Epithelial cell of esophagus (primary cell): ENCODE measurements at regions not wholly inside any gene's neighbourhood (a gene's known extent, or its start where the extent isn't known, plus 50 kb on each side); places are given as distances from the start of the nearest gene placed in this dataset.

Experiments used
- DNase-seq: peaks from one replicate; pipeline ENCODE4 v3.0.0; 2010; ENCODE audit warnings: low read depth
- H3K4me3 ChIP-seq: 2 replicates; pipeline ENCODE4 v1.5.1; 2011; ENCODE audit warnings: mild to moderate bottlenecking, low read length, control low read depth
- CTCF ChIP-seq: IDR thresholded peaks from 2 replicates; pipeline ENCODE4 v1.5.1; 2011; ENCODE audit warnings: low read depth, mild to moderate bottlenecking, low read length, control low read depth, inconsistent platforms; ENCODE audit not compliant: insufficient read depth; ENCODE audit errors: missing control alignments

DNA sequence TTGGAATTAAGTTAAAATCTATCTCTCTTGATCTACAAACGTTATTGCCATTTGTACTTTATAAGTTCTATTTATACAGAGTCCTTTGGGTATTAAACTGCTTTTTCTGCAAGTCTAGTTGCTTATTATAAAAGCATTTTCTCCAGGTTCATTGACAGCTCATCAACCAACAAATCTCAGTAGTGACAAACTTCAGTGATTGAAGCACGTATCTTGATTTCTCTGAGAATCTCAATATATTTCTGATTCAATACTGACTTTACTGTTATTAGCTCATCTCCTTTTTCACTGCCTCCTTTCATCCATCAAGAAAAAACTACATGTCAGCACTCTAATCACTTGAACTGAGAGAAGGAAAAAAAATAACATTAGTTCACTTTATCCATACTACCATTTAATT lies 630.2 kb downstream of the ARAP2 start:
- no peak for DNase-seq
- H3K4me3 ChIP-seq = no peak overlapping the region
- no peak for TF ChIP-seq CTCF

GRCh38 chr4:35639929-35640328 lies 604.4 kb downstream of the ARAP2 start:
- H3K4me3 ChIP-seq = no peak overlapping the region
- no peak for TF ChIP-seq CTCF
- no peak for DNase-seq

- no peak for DNase-seq
- TF ChIP-seq CTCF = no peak
- H3K4me3 ChIP-seq = no peak overlapping the region
Measured at GRCh38 chr4:35643661-35644060, 600.7 kb downstream of the ARAP2 start.

DNA sequence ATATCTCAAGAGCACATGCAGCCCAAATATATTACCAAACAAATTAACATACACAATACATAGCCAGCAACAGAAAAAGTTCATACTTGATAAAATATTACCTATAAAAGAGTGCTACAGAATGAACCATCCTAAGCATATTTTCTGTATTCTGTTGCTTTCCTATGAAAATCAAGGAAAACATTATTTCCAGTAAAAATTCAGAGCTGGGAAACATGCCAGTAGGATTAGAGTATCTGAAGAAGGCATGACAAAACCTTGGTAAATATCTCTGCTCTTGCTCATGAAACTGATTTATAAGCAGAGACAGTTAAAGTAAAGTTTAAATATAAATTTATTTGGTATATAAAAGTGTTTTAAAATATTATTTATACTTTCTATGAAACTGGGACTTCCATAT lies 599.7 kb downstream of the ARAP2 start:
- no peak for TF ChIP-seq CTCF
- no peak overlapping the region for H3K4me3 ChIP-seq
- DNase-seq = no peak

DNA sequence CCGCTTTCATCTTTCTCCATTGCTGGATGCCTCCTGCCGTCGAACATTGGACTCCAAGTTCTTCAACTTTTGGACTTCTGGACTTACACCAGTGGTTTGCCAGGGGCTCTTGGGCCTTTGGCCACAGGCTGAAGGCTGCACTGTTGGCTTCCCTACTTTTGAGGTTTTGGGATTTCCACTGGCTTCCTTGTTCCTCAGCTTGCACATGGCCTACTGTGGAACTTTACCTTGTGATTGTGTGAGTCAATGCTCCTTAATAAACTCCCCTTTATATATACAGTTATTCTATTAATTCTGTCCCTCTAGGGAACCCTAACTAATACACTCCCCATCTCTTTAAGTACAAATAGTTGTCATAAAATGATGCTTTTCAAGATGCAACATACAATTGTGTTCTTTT lies 595.3 kb downstream of the ARAP2 start:
- no peak for DNase-seq
- no peak for TF ChIP-seq CTCF
- H3K4me3 ChIP-seq = no peak overlapping the region

DNA sequence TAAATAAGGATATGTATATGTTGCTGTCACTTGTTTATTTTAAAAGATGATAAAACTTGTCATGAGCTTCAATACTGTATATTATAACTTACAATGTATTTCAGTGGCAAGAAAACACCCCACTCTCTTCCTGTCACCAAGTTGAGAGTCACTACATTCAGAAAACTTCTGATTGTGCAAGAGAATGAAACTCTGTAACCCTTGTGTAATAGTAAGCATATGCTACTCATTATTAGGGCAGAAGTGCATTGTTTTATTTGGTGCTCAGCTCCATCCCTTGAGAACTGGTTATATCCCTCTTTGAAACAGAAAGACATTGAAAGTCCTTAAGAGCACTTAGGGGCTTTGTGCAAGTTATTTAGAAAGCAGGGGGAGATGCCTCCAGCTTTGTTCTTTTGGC lies 594.5 kb downstream of the ARAP2 start:
- DNase-seq = peak; percentile 21
- no peak for TF ChIP-seq CTCF
- no peak overlapping the region for H3K4me3 ChIP-seq

DNA sequence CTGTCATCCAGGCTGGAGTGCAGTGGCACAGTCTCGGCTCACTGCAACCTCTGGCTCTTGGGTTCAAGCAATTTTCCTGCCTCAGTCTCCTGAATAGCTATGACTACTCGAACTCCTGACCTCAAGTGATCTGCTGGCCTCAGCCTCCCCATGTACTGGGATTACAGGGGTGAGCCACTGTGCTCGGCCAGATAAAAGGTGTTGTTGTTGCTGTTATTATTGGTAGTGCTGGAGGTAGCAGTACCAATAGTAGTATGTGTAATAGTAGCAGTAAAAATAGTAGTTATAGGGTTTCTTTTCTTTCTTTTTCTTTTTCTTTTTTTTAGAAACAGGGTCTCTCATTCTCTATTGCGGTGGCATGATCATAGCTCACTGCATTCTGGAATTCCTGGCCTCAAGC lies 592.1 kb downstream of the ARAP2 start:
- no peak for TF ChIP-seq CTCF
- H3K4me3 ChIP-seq = no peak overlapping the region
- no peak for DNase-seq
